Vagina (tissue), 2 donors: ENCODE measurements at regions not wholly inside any gene's neighbourhood (a gene's known extent, or its start where the extent isn't known, plus 50 kb on each side); places are given as distances from the start of the nearest gene placed in this dataset.

Experiments
- POLR2A ChIP-seq, 2 donors: fragments of 450-650 bp; IDR thresholded peaks; one replicate each; pipeline ENCODE4 v1.6.1; 2017; ENCODE audit warnings: antibody characterized with exemption in 2 of 2, mild to moderate bottlenecking in 2 of 2, moderate library complexity in 2 of 2
- POLR2AphosphoS5 ChIP-seq, 2 donors: sonication (generic); formaldehyde crosslinking; IDR thresholded peaks; one replicate each; pipeline ENCODE4 v1.9.0; 2017; ENCODE audit warnings: antibody characterized with exemption in 2 of 2, mild to moderate bottlenecking in 2 of 2, low read depth in 1 of 2; ENCODE audit not compliant: insufficient read depth in 1 of 2
- TF ChIP-seq, protein P1 (sequence below), 3 experiments: fragments of 450-650 bp in 2 of 3; fragments of 200-600 bp in 1 of 3; sonication (generic) in 1 of 3; IDR thresholded peaks; one replicate each; pipeline ENCODE4 v1.5.1; 2017 to 2019; ENCODE audit warnings: antibody characterized with exemption in 3 of 3, mild to moderate bottlenecking in 2 of 3, moderate library complexity in 2 of 3

DNA sequence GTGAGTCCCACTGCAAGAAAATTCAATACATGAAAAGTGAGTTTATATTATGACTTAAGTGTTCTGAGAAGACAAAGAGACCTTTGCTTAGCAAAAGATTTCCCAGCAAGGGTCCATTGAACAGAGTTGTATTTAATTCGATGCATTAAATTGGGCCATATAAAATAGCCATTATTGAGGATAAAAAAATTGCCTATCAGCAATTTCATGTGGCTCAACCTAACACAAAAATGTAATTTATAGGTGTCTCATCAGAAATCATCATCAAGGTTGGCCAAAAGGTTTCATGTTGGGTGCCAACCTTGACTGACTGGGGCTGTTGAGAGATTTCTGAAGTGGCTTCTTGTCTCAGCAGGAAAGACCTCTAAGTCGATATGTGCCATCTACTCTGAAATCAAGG is 84.8 kb upstream of the TOX3 start:
- TF ChIP-seq, protein P1, sequence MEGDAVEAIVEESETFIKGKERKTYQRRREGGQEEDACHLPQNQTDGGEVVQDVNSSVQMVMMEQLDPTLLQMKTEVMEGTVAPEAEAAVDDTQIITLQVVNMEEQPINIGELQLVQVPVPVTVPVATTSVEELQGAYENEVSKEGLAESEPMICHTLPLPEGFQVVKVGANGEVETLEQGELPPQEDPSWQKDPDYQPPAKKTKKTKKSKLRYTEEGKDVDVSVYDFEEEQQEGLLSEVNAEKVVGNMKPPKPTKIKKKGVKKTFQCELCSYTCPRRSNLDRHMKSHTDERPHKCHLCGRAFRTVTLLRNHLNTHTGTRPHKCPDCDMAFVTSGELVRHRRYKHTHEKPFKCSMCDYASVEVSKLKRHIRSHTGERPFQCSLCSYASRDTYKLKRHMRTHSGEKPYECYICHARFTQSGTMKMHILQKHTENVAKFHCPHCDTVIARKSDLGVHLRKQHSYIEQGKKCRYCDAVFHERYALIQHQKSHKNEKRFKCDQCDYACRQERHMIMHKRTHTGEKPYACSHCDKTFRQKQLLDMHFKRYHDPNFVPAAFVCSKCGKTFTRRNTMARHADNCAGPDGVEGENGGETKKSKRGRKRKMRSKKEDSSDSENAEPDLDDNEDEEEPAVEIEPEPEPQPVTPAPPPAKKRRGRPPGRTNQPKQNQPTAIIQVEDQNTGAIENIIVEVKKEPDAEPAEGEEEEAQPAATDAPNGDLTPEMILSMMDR (IDR thresholded peaks at IDR 0.05), result no peak
- no peak for TF ChIP-seq POLR2AphosphoS5 (IDR thresholded peaks at IDR 0.05; ENCODE audit: insufficient read depth in 1 of 2, low read depth in 1 of 2)
- TF ChIP-seq POLR2A (IDR thresholded peaks at IDR 0.05), result no peak
